GM19239 (cell line): ENCODE measurements at regions not wholly inside any gene's neighbourhood (a gene's known extent, or its start where the extent isn't known, plus 50 kb on each side); places are given as distances from the start of the nearest gene placed in this dataset.

ENCODE experiments used
- DNase-seq: peaks from one replicate; pipeline ENCODE4 v3.0.0; 2011; ENCODE audit warnings: low spot score; ENCODE audit not compliant: insufficient read length
- FAIRE-seq: peaks from 2 replicates; lab custom pipeline; 2011; peaks lifted over from hg19 to GRCh38; lab: Jason Lieb, UNC

- FAIRE-seq (no peak), DNase-seq (no peak)
Measured at GRCh38 chr13:32956595-32956933, 59.7 kb upstream of the KL start.

GRCh38 chr13:32960626-32961025 is 55.6 kb upstream of the KL start:
- FAIRE-seq (no peak), DNase-seq (no peak)

DNA sequence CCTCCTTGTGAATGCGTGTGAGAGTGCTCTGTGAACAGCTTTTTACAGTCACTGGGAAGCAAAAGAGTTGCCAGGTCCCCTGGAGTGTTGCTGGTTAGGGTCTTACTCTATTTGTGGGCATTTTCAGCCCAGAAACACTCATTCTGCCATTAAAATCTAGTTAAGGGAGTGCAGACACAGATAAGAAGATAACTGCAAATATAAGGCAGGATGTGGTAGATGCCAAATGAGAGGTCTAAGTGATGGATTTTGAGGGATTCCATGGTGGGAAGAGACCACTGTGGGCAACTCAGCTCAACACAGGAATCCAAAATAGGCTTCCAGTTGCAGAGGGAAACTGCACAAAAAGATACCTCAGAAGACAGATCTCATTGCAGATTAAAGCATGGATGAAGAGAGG is 54.5 kb upstream of the KL start:
- FAIRE-seq (no peak), DNase-seq (no peak)

- FAIRE-seq (no peak), DNase-seq (no peak)
Measured at GRCh38 chr13:32962342-32962741, 53.9 kb upstream of the KL start.

- FAIRE-seq: no peak
- DNase-seq: no peak
Measured at GRCh38 chr13:32964987-32965386, 51.2 kb upstream of the KL start.
